ENCODE measurements at regions not wholly inside any gene's neighbourhood (a gene's known extent, or its start where the extent isn't known, plus 50 kb on each side); places are given as distances from the start of the nearest gene placed in this dataset.
A peak's percentile ranks its signal among the peaks of the same experiment; 100 is the strongest.

DNA sequence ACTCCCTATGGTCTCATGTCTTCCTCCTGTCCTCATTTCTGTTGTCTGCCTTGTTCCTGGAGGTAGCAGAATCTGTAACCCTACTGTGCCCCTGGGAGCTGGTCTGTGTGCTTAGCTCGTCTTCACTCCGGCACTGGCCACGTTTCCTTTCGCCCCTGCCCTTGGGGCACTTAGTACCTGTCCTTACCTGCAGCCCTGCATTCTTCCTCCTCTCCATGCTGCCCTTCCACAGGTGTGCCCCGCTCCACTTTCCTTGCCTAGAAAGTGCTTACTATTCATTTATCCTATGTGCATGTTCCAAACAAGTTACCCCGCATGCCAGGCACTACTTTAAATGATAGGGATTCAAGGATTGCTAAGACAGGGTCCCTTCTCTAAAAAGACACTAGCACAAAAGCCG is 199.9 kb upstream of the ZMIZ1 start:
- no peak for DNase-seq

- no peak for DNase-seq
These were observed 199.0 kb upstream of the ZMIZ1 start for GRCh38 chr10:78869508-78870454.

- no peak for DNase-seq
These were observed 198.3 kb upstream of the ZMIZ1 start for GRCh38 chr10:78870458-78870857.

DNA sequence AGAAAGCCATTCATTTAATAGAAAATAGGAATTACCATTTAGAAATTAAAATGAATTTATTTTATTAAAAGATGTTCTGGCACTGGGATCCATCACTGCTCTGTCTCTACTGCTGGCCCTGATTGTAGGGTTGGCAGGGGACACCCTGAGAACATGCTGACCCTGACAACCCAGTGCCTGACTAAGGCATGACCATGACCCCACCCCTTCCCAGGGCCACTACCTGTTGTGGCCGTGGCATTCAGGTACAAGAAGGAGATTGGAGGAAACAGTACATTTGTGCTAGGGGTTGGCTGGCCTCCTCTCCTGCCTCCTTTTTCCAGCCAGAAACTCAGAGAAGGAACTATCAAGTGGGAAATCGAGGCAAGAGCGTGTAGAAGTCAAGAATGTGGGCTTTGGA is 197.0 kb upstream of the ZMIZ1 start:
- DNase-seq, result no peak

- no peak for DNase-seq
These were observed 195.4 kb upstream of the ZMIZ1 start for GRCh38 chr10:78873413-78873812.

GRCh38 chr10:78875331-78875877 is 193.4 kb upstream of the ZMIZ1 start:
- DNase-seq, result no peak

DNA sequence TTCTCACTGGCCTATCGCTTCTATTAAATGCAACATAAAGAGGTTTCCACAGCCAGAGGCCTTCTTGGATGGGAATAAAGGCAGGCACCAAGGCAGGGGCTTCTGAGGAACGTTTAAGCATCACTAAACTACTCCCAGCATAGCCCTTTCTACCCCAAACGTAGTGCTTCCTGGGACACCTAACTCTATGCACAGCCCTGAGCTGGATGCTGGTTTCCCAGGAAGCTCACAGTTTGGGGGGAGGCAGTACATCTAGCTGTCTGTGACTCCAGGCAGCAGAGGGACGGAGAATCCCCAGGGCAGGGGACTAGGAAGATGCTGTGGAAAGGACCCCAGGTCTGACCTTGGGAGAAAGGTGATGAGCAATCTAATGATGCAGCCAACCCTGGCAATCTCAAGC is 192.8 kb upstream of the ZMIZ1 start:
- DNase-seq, result no peak

DNA sequence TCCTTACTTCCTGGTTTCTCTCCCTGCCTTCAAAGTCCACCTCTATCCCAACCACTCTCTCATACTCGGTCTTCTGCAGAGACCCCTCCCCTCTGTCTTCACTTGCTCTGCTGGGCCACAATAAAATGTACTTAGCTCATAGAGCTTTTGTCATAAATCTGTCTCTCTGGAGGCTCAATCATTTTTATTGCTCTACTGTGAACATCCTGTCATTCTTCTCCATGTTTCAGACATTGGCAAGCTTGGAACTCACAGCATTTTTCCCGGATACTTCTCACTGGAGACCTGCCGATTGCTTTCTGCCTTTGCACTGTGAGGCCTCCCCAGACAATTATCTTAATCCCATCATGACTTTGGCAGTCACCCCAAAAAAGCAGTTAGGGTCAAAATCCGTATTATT is 192.3 kb upstream of the ZMIZ1 start:
- no peak for DNase-seq

- no peak for DNase-seq
These were observed 189.1 kb upstream of the ZMIZ1 start for GRCh38 chr10:78879621-78880020.

DNA sequence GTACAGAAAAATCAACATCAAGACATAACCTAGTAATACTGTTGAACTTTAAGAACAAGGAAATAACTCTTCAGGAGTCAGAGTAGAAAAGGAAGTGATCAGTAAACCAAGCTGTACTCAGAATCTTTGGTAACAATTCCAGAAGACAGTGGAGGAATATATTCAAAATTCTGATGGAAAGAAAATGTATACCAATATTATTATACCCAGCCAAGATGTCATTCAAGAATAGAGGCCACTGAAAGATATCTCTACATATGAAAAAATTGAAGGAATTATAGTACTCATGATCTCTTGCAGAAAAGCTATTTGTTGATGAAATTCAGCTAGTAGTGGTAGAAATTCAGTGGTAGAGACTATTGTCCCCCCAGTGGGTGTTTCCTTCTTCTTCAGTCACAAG is 182.6 kb upstream of the ZMIZ1 start:
- no peak for DNase-seq

- DNase-seq, result peak; percentile 23
These were observed 179.2 kb upstream of the ZMIZ1 start for GRCh38 chr10:78889536-78890063.

DNA sequence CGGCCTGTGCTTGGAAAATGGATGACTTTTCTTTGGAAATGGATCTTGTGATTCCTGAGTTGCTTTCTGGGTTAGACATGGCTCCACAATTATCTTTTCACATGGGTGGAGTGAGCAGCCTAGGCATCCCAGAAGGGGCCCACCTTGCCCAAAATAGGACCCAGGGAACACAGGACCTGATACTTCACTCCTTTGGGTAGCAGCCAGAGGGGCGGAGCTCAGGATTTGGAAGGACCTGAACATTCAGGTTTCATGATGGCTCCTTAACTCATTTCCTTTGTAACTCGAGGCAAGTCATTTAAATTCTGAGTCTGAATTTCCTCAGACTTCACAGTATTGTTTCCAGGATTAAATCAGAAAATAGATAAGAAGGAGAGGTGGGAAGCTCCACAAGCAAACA is 178.3 kb upstream of the ZMIZ1 start:
- DNase-seq, result no peak

- no peak for DNase-seq
These were observed 177.0 kb upstream of the ZMIZ1 start for GRCh38 chr10:78891741-78892140.

- DNase-seq, result peak; percentile 16
These were observed 176.2 kb upstream of the ZMIZ1 start for GRCh38 chr10:78892338-78893176.

DNA sequence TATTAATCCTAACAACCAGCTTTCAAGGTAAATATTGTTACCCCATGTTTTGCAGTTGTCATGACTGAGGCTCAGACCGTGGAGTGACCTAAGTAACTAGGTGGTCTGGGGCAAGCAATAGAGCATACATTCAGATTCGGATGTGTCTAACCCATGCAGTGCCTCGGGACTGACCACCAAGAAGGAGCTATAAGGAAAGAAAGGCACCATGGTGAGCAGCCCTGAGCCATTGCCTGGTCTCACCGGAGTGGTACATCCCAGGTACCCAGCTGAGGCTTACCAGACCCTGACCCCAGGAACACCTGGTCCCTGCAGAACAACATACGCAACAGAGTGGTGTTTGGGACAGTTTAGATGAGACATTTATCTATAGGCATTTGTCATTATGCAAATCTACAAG is 175.5 kb upstream of the ZMIZ1 start:
- DNase-seq, result no peak

DNA sequence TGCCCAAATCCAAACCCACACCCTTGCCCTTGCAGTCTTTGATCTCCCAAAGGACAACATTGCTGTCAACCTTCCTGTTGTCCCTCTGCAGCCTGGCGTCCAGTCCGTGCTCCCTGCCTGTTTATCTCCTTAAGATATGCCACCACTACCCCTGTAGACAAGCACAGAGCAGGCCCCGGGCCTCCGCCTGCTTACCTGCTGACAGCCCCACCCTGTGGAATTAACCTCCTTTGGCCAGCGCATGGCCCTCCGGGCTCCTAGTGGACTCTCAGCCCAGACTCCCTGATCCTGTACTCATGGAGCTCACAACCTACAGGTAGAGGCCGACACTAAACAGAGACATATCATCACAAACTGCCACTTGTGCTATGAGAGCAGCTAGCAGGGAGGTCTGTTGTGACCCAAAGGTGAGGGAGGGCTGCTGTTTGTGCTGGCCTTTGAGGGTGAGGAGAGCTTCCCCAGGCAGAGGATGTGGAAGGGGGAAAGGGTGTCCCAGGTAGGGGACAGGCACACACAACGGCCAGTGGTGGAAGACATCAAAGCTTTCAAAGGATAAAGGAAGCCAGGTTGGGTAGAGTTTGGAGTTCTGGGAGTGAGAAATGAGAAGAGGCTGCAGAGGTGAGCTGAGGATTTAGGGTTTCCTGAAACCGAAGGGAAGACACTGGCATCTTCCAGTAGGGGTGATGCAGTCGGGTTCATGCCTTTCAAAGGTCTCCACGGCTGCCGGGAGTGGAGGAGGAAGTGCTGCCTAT is 174.5 kb upstream of the ZMIZ1 start:
- DNase-seq, result peak; percentile 19

DNA sequence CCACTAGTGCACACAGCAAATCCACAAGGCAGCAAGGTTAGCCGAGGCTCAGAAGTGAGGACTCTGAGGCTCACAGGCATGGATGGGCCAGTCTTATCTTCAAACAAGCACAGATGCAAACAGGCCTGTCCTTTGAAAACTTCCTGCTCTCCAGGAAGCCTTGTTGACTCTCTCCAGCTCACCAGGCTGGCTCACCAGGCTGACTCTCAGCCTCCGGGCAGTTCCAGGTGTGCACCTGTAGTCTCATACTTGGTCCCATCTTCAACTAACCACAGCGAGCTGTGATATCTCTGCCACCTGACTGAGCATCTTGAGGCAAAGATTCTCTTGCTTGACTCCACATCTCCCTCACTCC is 173.9 kb upstream of the ZMIZ1 start:
- DNase-seq, result no peak

GRCh38 chr10:78895469-78895868 is 173.3 kb upstream of the ZMIZ1 start:
- DNase-seq, result peak; percentile 9

GRCh38 chr10:78896159-78896928 is 172.4 kb upstream of the ZMIZ1 start:
- DNase-seq, result no peak

GRCh38 chr10:78898341-78899097 is 170.2 kb upstream of the ZMIZ1 start:
- no peak for DNase-seq
